ENCODE measurements at regions not wholly inside any gene's neighbourhood (a gene's known extent, or its start where the extent isn't known, plus 50 kb on each side); places are given as distances from the start of the nearest gene placed in this dataset.

DNA sequence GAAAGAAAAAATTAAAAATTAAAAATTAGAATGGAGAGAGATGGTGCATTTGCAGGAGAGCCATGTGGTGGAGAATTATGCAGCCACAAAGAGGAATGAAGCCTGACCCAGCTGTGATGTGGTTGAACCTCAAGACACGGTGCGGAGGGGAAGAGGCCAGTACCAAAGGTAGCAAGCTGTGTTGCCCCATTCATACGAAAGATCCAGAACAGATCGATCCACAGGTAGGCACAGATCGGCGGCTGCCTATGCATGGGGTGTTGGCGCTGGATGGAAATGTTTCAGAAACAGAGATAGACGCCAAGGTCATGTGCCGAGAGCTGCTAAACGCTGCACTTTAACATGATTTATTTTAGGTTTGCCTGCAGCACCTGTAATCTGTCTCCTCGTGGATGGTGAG is 992.3 kb downstream of the BRD1 start:
- Histone ChIP-seq H3K9ac (ENCODE audit: low read length in 5 of 5) (no peak overlapping the region), H3K27me3 (ENCODE audit: control insufficient read depth in 5 of 5, insufficient read depth in 4 of 5, low read length in 5 of 5) (peaks cover 0 to 9% (median 4%) of the 10 kb centered on the region in 5 donors)

DNA sequence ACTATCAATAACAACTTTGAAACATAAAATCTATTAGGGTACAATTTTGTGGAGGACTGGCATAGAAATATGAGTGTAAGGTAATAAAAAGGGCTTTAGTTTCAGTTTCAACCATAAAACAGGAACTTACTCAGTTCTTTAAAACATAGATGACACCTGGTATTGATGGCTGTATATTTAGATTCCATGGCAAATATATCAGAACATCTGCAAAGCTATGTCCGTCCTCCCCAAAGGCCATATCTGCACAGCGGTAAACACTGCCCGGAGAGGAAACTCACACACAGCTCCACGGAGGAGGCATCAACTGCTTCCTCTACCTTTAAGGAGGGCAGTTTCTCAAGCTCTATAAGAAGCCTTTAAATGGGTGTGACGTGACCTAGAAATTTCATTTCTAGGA is 993.3 kb downstream of the BRD1 start:
- H3K4me1 ChIP-seq (ENCODE audit: control insufficient read depth in 5 of 5, insufficient read depth in 5 of 5, low read length in 5 of 5), result peaks cover 0 to 2% (median 0%) of the 10 kb centered on the region in 5 donors
- peaks cover 0 to 25% (median 13%) of the 10 kb centered on the region in 5 donors for H3K9me3 ChIP-seq (ENCODE audit: control insufficient read depth in 5 of 5, low read length in 5 of 5)
- H3K36me3 ChIP-seq (ENCODE audit: control insufficient read depth in 5 of 5, insufficient read depth in 5 of 5, low read length in 5 of 5), result no peaks in the 10 kb centered on the region
- H3K27me3 ChIP-seq (ENCODE audit: control insufficient read depth in 5 of 5, insufficient read depth in 4 of 5, low read length in 5 of 5), result peaks cover 0 to 7% (median 4%) of the 10 kb centered on the region in 5 donors
- H3K9ac ChIP-seq (ENCODE audit: low read length in 5 of 5), result no peak overlapping the region
- H3K4me3 ChIP-seq (ENCODE audit: low read depth in 1 of 5, low read length in 5 of 5), result no peak overlapping the region
- H3K27ac ChIP-seq (ENCODE audit: low read depth, low read length), result no peak overlapping the region

More for the DNA sequence above, 992.3 kb downstream of the BRD1 start:
- Histone ChIP-seq H3K9me3 (ENCODE audit: control insufficient read depth in 5 of 5, low read length in 5 of 5) (peaks cover 0 to 24% (median 10%) of the 10 kb centered on the region in 5 donors), H3K27ac (ENCODE audit: low read depth, low read length) (no peak overlapping the region), H3K4me3 (ENCODE audit: low read depth in 1 of 5, low read length in 5 of 5) (no peak overlapping the region), H3K4me1 (ENCODE audit: control insufficient read depth in 5 of 5, insufficient read depth in 5 of 5, low read length in 5 of 5) (peaks cover 0 to 2% (median 0%) of the 10 kb centered on the region in 5 donors), H3K36me3 (ENCODE audit: control insufficient read depth in 5 of 5, insufficient read depth in 5 of 5, low read length in 5 of 5) (no peaks in the 10 kb centered on the region)

GRCh38 chr22:48832592-48832991 is 995.1 kb downstream of the BRD1 start:
- H3K27me3 ChIP-seq (ENCODE audit: control insufficient read depth in 5 of 5, insufficient read depth in 4 of 5, low read length in 5 of 5), result peaks cover 0 to 9% (median 7%) of the 10 kb centered on the region in 5 donors
- no peak overlapping the region for H3K9ac ChIP-seq (ENCODE audit: low read length in 5 of 5)
- no peaks in the 10 kb centered on the region for H3K36me3 ChIP-seq (ENCODE audit: control insufficient read depth in 5 of 5, insufficient read depth in 5 of 5, low read length in 5 of 5)
- H3K4me3 ChIP-seq (ENCODE audit: low read depth in 1 of 5, low read length in 5 of 5), result no peak overlapping the region
- H3K27ac ChIP-seq (ENCODE audit: low read depth, low read length), result no peak overlapping the region
- H3K9me3 ChIP-seq (ENCODE audit: control insufficient read depth in 5 of 5, low read length in 5 of 5), result peaks cover 0 to 24% (median 13%) of the 10 kb centered on the region in 5 donors
- peaks cover 0 to 2% (median 0%) of the 10 kb centered on the region in 5 donors for H3K4me1 ChIP-seq (ENCODE audit: control insufficient read depth in 5 of 5, insufficient read depth in 5 of 5, low read length in 5 of 5)

- peaks cover 0 to 19% (median 9%) of the 10 kb centered on the region in 5 donors for H3K9me3 ChIP-seq (ENCODE audit: control insufficient read depth in 5 of 5, low read length in 5 of 5)
These were observed 997.8 kb downstream of the BRD1 start for GRCh38 chr22:48829908-48830307.

DNA sequence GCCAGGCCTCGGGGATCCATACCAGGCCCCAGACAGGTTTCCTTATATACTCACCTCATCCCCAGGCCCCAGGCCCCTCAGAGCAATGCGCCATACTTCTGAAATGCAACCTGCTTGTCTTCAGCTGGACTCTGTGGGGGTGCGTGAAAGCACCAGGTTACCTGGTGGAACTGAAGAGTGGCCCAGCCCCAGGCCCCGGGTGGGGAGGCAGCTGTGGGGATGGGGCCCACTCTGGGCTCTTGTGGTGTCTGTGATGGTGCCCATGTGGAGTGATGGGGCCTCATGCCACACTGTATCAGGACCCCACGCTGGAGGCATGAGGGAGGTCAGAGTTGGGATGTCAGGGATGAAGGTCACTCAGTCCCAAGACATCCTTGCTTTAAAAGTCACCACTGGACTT is 999.0 kb downstream of the BRD1 start:
- no peak overlapping the region for H3K4me3 ChIP-seq (ENCODE audit: low read depth in 1 of 5, low read length in 5 of 5)
- H3K27me3 ChIP-seq (ENCODE audit: control insufficient read depth in 5 of 5, insufficient read depth in 4 of 5, low read length in 5 of 5), result peaks cover 11 to 26% (median 19%) of the 10 kb centered on the region in 5 donors
- peaks cover 0 to 19% (median 9%) of the 10 kb centered on the region in 5 donors for H3K9me3 ChIP-seq (ENCODE audit: control insufficient read depth in 5 of 5, low read length in 5 of 5)
- no peak overlapping the region for H3K9ac ChIP-seq (ENCODE audit: low read length in 5 of 5)
- no peaks in the 10 kb centered on the region for H3K36me3 ChIP-seq (ENCODE audit: control insufficient read depth in 5 of 5, insufficient read depth in 5 of 5, low read length in 5 of 5)
- no peaks in the 10 kb centered on the region for H3K4me1 ChIP-seq (ENCODE audit: control insufficient read depth in 5 of 5, insufficient read depth in 5 of 5, low read length in 5 of 5)
- H3K27ac ChIP-seq (ENCODE audit: low read depth, low read length), result no peak overlapping the region

More at GRCh38 chr22:48829908-48830307, 997.8 kb downstream of the BRD1 start:
- Histone ChIP-seq H3K4me3 (ENCODE audit: low read depth in 1 of 5, low read length in 5 of 5) (no peak overlapping the region), H3K36me3 (ENCODE audit: control insufficient read depth in 5 of 5, insufficient read depth in 5 of 5, low read length in 5 of 5) (no peaks in the 10 kb centered on the region), H3K4me1 (ENCODE audit: control insufficient read depth in 5 of 5, insufficient read depth in 5 of 5, low read length in 5 of 5) (no peaks in the 10 kb centered on the region), H3K27me3 (ENCODE audit: control insufficient read depth in 5 of 5, insufficient read depth in 4 of 5, low read length in 5 of 5) (peaks cover 10 to 22% (median 13%) of the 10 kb centered on the region in 5 donors), H3K27ac (ENCODE audit: low read depth, low read length) (no peak overlapping the region), H3K9ac (ENCODE audit: low read length in 5 of 5) (no peak overlapping the region)

DNA sequence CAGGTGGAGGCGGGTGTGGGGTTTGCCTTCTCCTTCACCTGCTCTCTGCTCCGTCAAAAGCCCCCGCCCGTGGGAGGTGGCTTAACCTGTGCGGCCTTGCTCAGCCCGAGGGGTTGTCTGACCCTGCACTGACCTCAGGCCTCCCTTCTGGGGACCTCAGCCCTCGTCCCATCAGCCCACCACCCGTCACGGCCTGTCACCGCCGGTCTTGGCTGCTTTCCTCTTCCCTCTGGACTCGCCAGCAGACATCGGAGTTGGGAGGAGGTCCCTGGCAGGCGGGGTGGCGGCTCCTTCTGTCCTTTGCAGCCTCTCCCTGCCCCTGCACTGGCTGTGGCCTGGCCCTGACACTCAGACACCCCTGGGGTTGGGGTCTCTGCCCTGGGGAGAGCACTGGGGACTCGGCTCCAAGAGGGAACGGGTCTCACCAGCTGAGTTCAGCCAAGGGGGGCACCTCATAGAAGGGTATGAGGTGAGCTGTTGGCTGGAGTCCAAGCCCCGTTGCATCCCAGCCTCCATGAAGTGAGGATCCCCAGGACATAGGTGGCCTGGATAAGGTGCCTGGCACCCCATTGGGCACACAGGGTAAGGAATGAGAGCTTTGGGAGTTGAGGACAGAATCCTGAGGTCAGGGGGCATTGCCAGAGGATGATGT is 999.6 kb downstream of the BRD1 start:
- no peaks in the 10 kb centered on the region for H3K36me3 ChIP-seq (ENCODE audit: control insufficient read depth in 5 of 5, insufficient read depth in 5 of 5, low read length in 5 of 5)

GRCh38 chr22:48827268-48827846 is 1000.3 kb downstream of the BRD1 start:
- no peaks in the 10 kb centered on the region for H3K36me3 ChIP-seq (ENCODE audit: control insufficient read depth in 5 of 5, insufficient read depth in 5 of 5, low read length in 5 of 5)
- H3K27ac ChIP-seq (ENCODE audit: low read depth, low read length), result no peak overlapping the region
- H3K9ac ChIP-seq (ENCODE audit: low read length in 5 of 5), result no peak overlapping the region
- H3K9me3 ChIP-seq (ENCODE audit: control insufficient read depth in 5 of 5, low read length in 5 of 5), result peaks cover 0 to 11% (median 5%) of the 10 kb centered on the region in 5 donors
- no peak overlapping the region for H3K4me3 ChIP-seq (ENCODE audit: low read depth in 1 of 5, low read length in 5 of 5)
- peaks cover 11 to 31% (median 28%) of the 10 kb centered on the region in 5 donors for H3K27me3 ChIP-seq (ENCODE audit: control insufficient read depth in 5 of 5, insufficient read depth in 4 of 5, low read length in 5 of 5)
- no peaks in the 10 kb centered on the region for H3K4me1 ChIP-seq (ENCODE audit: control insufficient read depth in 5 of 5, insufficient read depth in 5 of 5, low read length in 5 of 5)

More for the DNA sequence above, 999.6 kb downstream of the BRD1 start:
- peaks cover 11 to 26% (median 21%) of the 10 kb centered on the region in 5 donors for H3K27me3 ChIP-seq (ENCODE audit: control insufficient read depth in 5 of 5, insufficient read depth in 4 of 5, low read length in 5 of 5)
- H3K4me1 ChIP-seq (ENCODE audit: control insufficient read depth in 5 of 5, insufficient read depth in 5 of 5, low read length in 5 of 5), result no peaks in the 10 kb centered on the region
- no peak overlapping the region for H3K27ac ChIP-seq (ENCODE audit: low read depth, low read length)
- H3K9ac ChIP-seq (ENCODE audit: low read length in 5 of 5), result no peak overlapping the region
- H3K9me3 ChIP-seq (ENCODE audit: control insufficient read depth in 5 of 5, low read length in 5 of 5), result peaks cover 0 to 16% (median 9%) of the 10 kb centered on the region in 5 donors
- H3K4me3 ChIP-seq (ENCODE audit: low read depth in 1 of 5, low read length in 5 of 5), result no peak overlapping the region

DNA sequence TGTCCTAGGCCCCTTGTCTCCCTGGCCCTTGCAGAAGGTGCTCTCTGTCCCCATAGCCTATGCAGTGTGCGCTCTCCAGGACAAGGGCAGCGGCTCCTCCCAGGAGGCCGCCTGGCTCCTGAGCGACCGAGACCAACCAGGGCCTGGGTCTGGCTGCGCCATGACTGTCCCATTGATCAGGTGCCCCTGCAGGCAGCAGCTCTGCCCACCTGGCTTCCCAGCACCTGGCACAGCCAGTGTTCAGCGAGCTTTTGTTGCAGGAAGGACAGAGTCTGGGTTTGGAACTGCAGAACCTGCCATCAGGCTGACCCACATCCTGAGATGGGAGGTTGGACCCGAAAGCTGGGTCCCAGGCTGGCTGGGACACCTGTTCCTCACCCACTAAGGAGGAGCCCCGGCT is 1001.1 kb downstream of the BRD1 start:
- H3K4me3 ChIP-seq (ENCODE audit: low read depth in 1 of 5, low read length in 5 of 5), result no peak overlapping the region

GRCh38 chr22:48825802-48826520 is 1001.7 kb downstream of the BRD1 start:
- Histone ChIP-seq H3K36me3 (ENCODE audit: control insufficient read depth in 5 of 5, insufficient read depth in 5 of 5, low read length in 5 of 5) (no peaks in the 10 kb centered on the region), H3K27me3 (ENCODE audit: control insufficient read depth in 5 of 5, insufficient read depth in 4 of 5, low read length in 5 of 5) (peaks cover 11 to 41% (median 34%) of the 10 kb centered on the region in 5 donors), H3K4me3 (ENCODE audit: low read depth in 1 of 5, low read length in 5 of 5) (no peak overlapping the region), H3K27ac (ENCODE audit: low read depth, low read length) (no peak overlapping the region), H3K9me3 (ENCODE audit: control insufficient read depth in 5 of 5, low read length in 5 of 5) (peaks cover 0 to 5% (median 3%) of the 10 kb centered on the region in 5 donors), H3K4me1 (ENCODE audit: control insufficient read depth in 5 of 5, insufficient read depth in 5 of 5, low read length in 5 of 5) (no peaks in the 10 kb centered on the region), H3K9ac (ENCODE audit: low read length in 5 of 5) (no peak overlapping the region)

More for the DNA sequence above, 1001.1 kb downstream of the BRD1 start:
- H3K9me3 ChIP-seq (ENCODE audit: control insufficient read depth in 5 of 5, low read length in 5 of 5), result peaks cover 0 to 8% (median 3%) of the 10 kb centered on the region in 5 donors
- no peak overlapping the region for H3K9ac ChIP-seq (ENCODE audit: low read length in 5 of 5)
- no peaks in the 10 kb centered on the region for H3K36me3 ChIP-seq (ENCODE audit: control insufficient read depth in 5 of 5, insufficient read depth in 5 of 5, low read length in 5 of 5)
- peaks cover 11 to 38% (median 31%) of the 10 kb centered on the region in 5 donors for H3K27me3 ChIP-seq (ENCODE audit: control insufficient read depth in 5 of 5, insufficient read depth in 4 of 5, low read length in 5 of 5)
- no peaks in the 10 kb centered on the region for H3K4me1 ChIP-seq (ENCODE audit: control insufficient read depth in 5 of 5, insufficient read depth in 5 of 5, low read length in 5 of 5)
- H3K27ac ChIP-seq (ENCODE audit: low read depth, low read length), result no peak overlapping the region
